Endodermal cell (in vitro differentiated cells): ENCODE measurements at regions not wholly inside any gene's neighbourhood (a gene's known extent, or its start where the extent isn't known, plus 50 kb on each side); places are given as distances from the start of the nearest gene placed in this dataset.

Experiments used
- DNase-seq: peaks from one replicate; pipeline ENCODE4 v3.0.0-alpha.2; 2017
- H3K27ac ChIP-seq: 2 replicates; pipeline ENCODE4 v1.5.1; 2013; ENCODE audit warnings: mild to moderate bottlenecking, low read depth, low read length, moderate library complexity
- H3K27me3 ChIP-seq: 2 replicates; pipeline ENCODE4 v1.6.1; 2013; ENCODE audit warnings: mild to moderate bottlenecking, low read length, moderate library complexity; ENCODE audit not compliant: insufficient read depth, control insufficient read depth, poor library complexity, severe bottlenecking
- H3K36me3 ChIP-seq: 2 replicates; pipeline ENCODE4 v1.7.0; 2013; ENCODE audit warnings: mild to moderate bottlenecking, low read length, moderate library complexity; ENCODE audit not compliant: control insufficient read depth, insufficient read depth
- H3K4me1 ChIP-seq: one replicate; pipeline ENCODE4 v1.7.0; 2013; ENCODE audit warnings: low read length; ENCODE audit not compliant: control insufficient read depth, insufficient read depth
- H3K4me3 ChIP-seq: 2 replicates; pipeline ENCODE4 v1.5.1; 2013; ENCODE audit warnings: mild to moderate bottlenecking, low read length, moderate library complexity
- H3K9ac ChIP-seq: 2 replicates; pipeline ENCODE4 v1.6.1; 2013; ENCODE audit warnings: mild to moderate bottlenecking, low read length, moderate library complexity; ENCODE audit not compliant: poor library complexity, severe bottlenecking; ENCODE audit errors: extremely low read depth
- H3K9me3 ChIP-seq: 2 replicates; pipeline ENCODE4 v1.6.1; 2013; ENCODE audit warnings: mild to moderate bottlenecking, low read length, moderate library complexity; ENCODE audit not compliant: control insufficient read depth
- H3K27ac Mint-ChIP-seq: 2 replicates; pipeline ENCODE4 v1.8.0; 2020; ENCODE audit warnings: mixed read lengths
- H3K27me3 Mint-ChIP-seq: 2 replicates; pipeline ENCODE4 v1.8.0; 2021; ENCODE audit warnings: mild to moderate bottlenecking, mixed read lengths; ENCODE audit not compliant: insufficient read depth
- H3K36me3 Mint-ChIP-seq: 2 replicates; pipeline ENCODE4 v1.8.0; 2020; ENCODE audit warnings: low read depth, mixed read lengths
- H3K4me1 Mint-ChIP-seq: 2 replicates; pipeline ENCODE4 v1.8.0; 2020; ENCODE audit warnings: mixed read lengths
- H3K4me3 Mint-ChIP-seq: 2 replicates; pipeline ENCODE4 v1.8.0; 2020; ENCODE audit warnings: mild to moderate bottlenecking, moderate library complexity, mixed read lengths
- H3K9me3 Mint-ChIP-seq: 2 replicates; pipeline ENCODE4 v1.8.0; 2020; ENCODE audit warnings: mild to moderate bottlenecking, mixed read lengths
- CTCF ChIP-seq: fragments of 200-600 bp; sonication (generic); conservative IDR thresholded peaks from 2 replicates; pipeline ENCODE4 v1.5.0; 2021; ENCODE audit warnings: antibody characterized with exemption, mild to moderate bottlenecking
- WGBS, 2 experiments: methylation state at CpG; one replicate each; pipeline versions ENCODE4 v1.1.5 to v1.1.7; 2013; ENCODE audit warnings: missing lambda C conversion rate in 2 of 2, mixed read lengths in 1 of 2; ENCODE audit not compliant: insufficient coverage in 1 of 2, insufficient read length in 1 of 2; 5-methylcytosine and 5-hydroxymethylcytosine counted together

GRCh38 chr3:103904991-103905390 is 1461.7 kb upstream of the ALCAM start:
- H3K4me1 ChIP-seq, result no peaks in the 10 kb centered on the region
- no peaks in the 10 kb centered on the region for H3K9me3 Mint-ChIP-seq
- H3K27ac Mint-ChIP-seq, result no peak overlapping the region
- no peak overlapping the region for H3K27ac ChIP-seq
- no peaks in the 10 kb centered on the region for H3K9me3 ChIP-seq
- no peak overlapping the region for H3K9ac ChIP-seq
- H3K4me3 Mint-ChIP-seq, result no peak overlapping the region
- peaks cover 6% of the 10 kb centered on the region for H3K4me1 Mint-ChIP-seq
- peaks cover 10% of the 10 kb centered on the region for H3K27me3 ChIP-seq
- WGBS, 2 experiments, result 85% methylated on average over 3 of the region's 3 CpGs; no CpG with 5 or more reads in 1 of the 2 experiments
- no peaks in the 10 kb centered on the region for H3K36me3 ChIP-seq
- no peak for DNase-seq
- H3K36me3 Mint-ChIP-seq, result no peaks in the 10 kb centered on the region
- H3K27me3 Mint-ChIP-seq, result peaks cover 2% of the 10 kb centered on the region
- no peak overlapping the region for H3K4me3 ChIP-seq
- no peak for TF ChIP-seq CTCF

GRCh38 chr3:103906304-103906703 is 1460.4 kb upstream of the ALCAM start:
- no peaks in the 10 kb centered on the region for H3K4me1 ChIP-seq
- no peak overlapping the region for H3K27ac Mint-ChIP-seq
- no peak for TF ChIP-seq CTCF
- H3K9me3 Mint-ChIP-seq, result no peaks in the 10 kb centered on the region
- peaks cover 6% of the 10 kb centered on the region for H3K4me1 Mint-ChIP-seq
- no peak overlapping the region for H3K4me3 Mint-ChIP-seq
- DNase-seq, result no peak
- peaks cover 2% of the 10 kb centered on the region for H3K27me3 Mint-ChIP-seq
- H3K9ac ChIP-seq, result no peak overlapping the region
- no peak overlapping the region for H3K4me3 ChIP-seq
- H3K36me3 Mint-ChIP-seq, result no peaks in the 10 kb centered on the region
- no peaks in the 10 kb centered on the region for H3K36me3 ChIP-seq
- H3K9me3 ChIP-seq, result no peaks in the 10 kb centered on the region
- WGBS, 2 experiments, result 88 to 100% methylated on average over 2 of the region's 2 CpGs
- H3K27ac ChIP-seq, result no peak overlapping the region
- H3K27me3 ChIP-seq, result peaks cover 10% of the 10 kb centered on the region

- H3K27ac Mint-ChIP-seq, result no peak overlapping the region
- DNase-seq, result no peak
- H3K27me3 Mint-ChIP-seq, result peaks cover 2% of the 10 kb centered on the region
- Histone ChIP-seq H3K4me3 (no peak overlapping the region), H3K9ac (no peak overlapping the region), H3K9me3 (no peaks in the 10 kb centered on the region), H3K4me1 (no peaks in the 10 kb centered on the region), H3K27ac (no peak overlapping the region), H3K36me3 (no peaks in the 10 kb centered on the region), H3K27me3 (peaks cover 10% of the 10 kb centered on the region)
- peaks cover 6% of the 10 kb centered on the region for H3K4me1 Mint-ChIP-seq
- no peaks in the 10 kb centered on the region for H3K36me3 Mint-ChIP-seq
- no peak for TF ChIP-seq CTCF
- H3K4me3 Mint-ChIP-seq, result no peak overlapping the region
- WGBS, 2 experiments, result 85 to 100% methylated on average over 1 to 2 of the region's 2 CpGs
- H3K9me3 Mint-ChIP-seq, result no peaks in the 10 kb centered on the region
Measured at GRCh38 chr3:103906808-103907207, 1459.9 kb upstream of the ALCAM start.
